Psoas muscle (tissue), 7 donors: ENCODE measurements at regions not wholly inside any gene's neighbourhood (a gene's known extent, or its start where the extent isn't known, plus 50 kb on each side); places are given as distances from the start of the nearest gene placed in this dataset.

Experiments
- ATAC-seq, 4 donors: fragments of 200-7000 bp; cut with Tn5 transposase; one replicate each; pipeline ENCODE4 v1.9.1; 2020; ENCODE audit warnings: moderate library complexity in 3 of 4, mild to moderate bottlenecking in 2 of 4
- DNase-seq, 2 donors: peaks; one replicate each; pipeline ENCODE4 v3.0.0-alpha.2; 2020
- H3K27ac ChIP-seq: fragments of 200-600 bp; one replicate; pipeline ENCODE4 v1.8.0; 2022
- H3K27me3 ChIP-seq, 3 donors: fragments of 200-600 bp in 1 of 3; one replicate each; pipeline versions ENCODE4 v1.6.1 to v1.8.0; 2013 to 2022; ENCODE audit warnings: low read length in 2 of 3, mild to moderate bottlenecking in 2 of 3, moderate library complexity in 1 of 3; ENCODE audit not compliant: insufficient read depth in 3 of 3
- H3K36me3 ChIP-seq, 2 donors: fragments of 200-600 bp in 1 of 2; one replicate each; pipeline versions ENCODE4 v1.6.1 to v1.8.0; 2013 to 2022; ENCODE audit warnings: low read depth in 1 of 2, mild to moderate bottlenecking in 1 of 2, moderate library complexity in 1 of 2; ENCODE audit not compliant: insufficient read depth in 1 of 2
- H3K4me1 ChIP-seq: fragments of 200-600 bp; one replicate; pipeline ENCODE4 v1.8.0; 2022
- H3K4me3 ChIP-seq: fragments of 200-600 bp; one replicate; pipeline ENCODE4 v1.8.0; 2022; ENCODE audit warnings: mild to moderate bottlenecking
- H3K9me3 ChIP-seq: fragments of 200-600 bp; one replicate; pipeline ENCODE4 v1.8.0; 2022
- CTCF ChIP-seq: fragments of 200-600 bp; IDR thresholded peaks from one replicate; pipeline ENCODE4 v1.8.0; 2022; ENCODE audit warnings: antibody characterized with exemption
- WGBS, 3 donors: extraction: QIAGEN DNeasy Blood & Tissue Kit; methylation state at CpG; one replicate each; pipeline versions ENCODE4 v1.1.6 to v1.1.7; 2013; 5-methylcytosine and 5-hydroxymethylcytosine counted together
- intact Hi-C, 2 donors: fragments of 100-400 bp; cut with DNase I; formaldehyde crosslinking; loops; one replicate each; pipeline versions ENCODE4 v1.11.0 to v1.14.2; 2022
- donor health status: healthy with polysubstance abuse.
- donor health status: DM: no; HTN: no; CAD: no; lungs with moderate emphysema.
- donor health status: Bipolar disorder and iron deficiency.
- donor health status: healthy.
- donor health status: DM: yes; HTN: yes; CAD: no.
- donor health status: DM: no; HTN: no; CAD: no.
- donor health status: DM: yes; HTN: yes; CAD: no.

GRCh38 chr11:80944758-80945157 lies 1503.9 kb upstream of the TENM4 start:
- WGBS, 3 donors = 52 to 68% (median 67%) methylated on average over 1 of the region's 1 CpG
- intact Hi-C loops = no loop called here
- DNase-seq (no peak), ATAC-seq (no peak)
- Histone ChIP-seq H3K27me3 (no peaks in the 10 kb centered on the region), H3K36me3 (no peaks in the 10 kb centered on the region), H3K27ac (no peak overlapping the region), H3K4me3 (no peak overlapping the region), H3K9me3 (no peaks in the 10 kb centered on the region), H3K4me1 (no peaks in the 10 kb centered on the region)
- no peak for TF ChIP-seq CTCF

GRCh38 chr11:80943226-80943625 lies 1502.4 kb upstream of the TENM4 start:
- H3K27me3 ChIP-seq = no peaks in the 10 kb centered on the region
- intact Hi-C loops = no loop called here

GRCh38 chr11:80937842-80938241 lies 1497.0 kb upstream of the TENM4 start:
- no peak for TF ChIP-seq CTCF
- Histone ChIP-seq H3K27ac (no peak overlapping the region), H3K36me3 (no peaks in the 10 kb centered on the region), H3K4me1 (no peaks in the 10 kb centered on the region), H3K27me3 (no peaks in the 10 kb centered on the region), H3K9me3 (no peaks in the 10 kb centered on the region), H3K4me3 (no peak overlapping the region)
- DNase-seq (no peak), ATAC-seq (no peak)
- WGBS, 3 donors = 86 to 89% (median 86%) methylated on average over 3 of the region's 3 CpGs
- intact Hi-C loops = no loop called here

More at GRCh38 chr11:80943226-80943625, 1502.4 kb upstream of the TENM4 start:
- Histone ChIP-seq H3K4me3 (no peak overlapping the region), H3K27ac (no peak overlapping the region), H3K4me1 (no peaks in the 10 kb centered on the region), H3K36me3 (no peaks in the 10 kb centered on the region), H3K9me3 (no peaks in the 10 kb centered on the region)
- no peak for DNase-seq
- ATAC-seq = no peak
- no peak for TF ChIP-seq CTCF

- H3K4me3 ChIP-seq = no peak overlapping the region
- TF ChIP-seq CTCF = no peak
- H3K36me3 ChIP-seq = no peaks in the 10 kb centered on the region
- intact Hi-C loops = no loop called here
- DNase-seq = no peak
- no peaks in the 10 kb centered on the region for H3K9me3 ChIP-seq
- ATAC-seq = no peak
- H3K4me1 ChIP-seq = no peaks in the 10 kb centered on the region
- H3K27ac ChIP-seq = no peak overlapping the region
- H3K27me3 ChIP-seq = no peaks in the 10 kb centered on the region
- 88 to 92% (median 91%) methylated on average over 4 of the region's 4 CpGs for WGBS, 3 donors
Measured at GRCh38 chr11:80930038-80930437, 1489.2 kb upstream of the TENM4 start.

GRCh38 chr11:80929031-80929805 lies 1488.4 kb upstream of the TENM4 start:
- no peak for TF ChIP-seq CTCF
- 94 to 97% (median 95%) methylated on average over 1 of the region's 1 CpG for WGBS, 3 donors

More at GRCh38 chr11:80929031-80929805, 1488.4 kb upstream of the TENM4 start:
- Histone ChIP-seq H3K36me3 (no peaks in the 10 kb centered on the region), H3K27me3 (no peaks in the 10 kb centered on the region), H3K27ac (no peak overlapping the region), H3K4me3 (no peak overlapping the region), H3K9me3 (no peaks in the 10 kb centered on the region), H3K4me1 (no peaks in the 10 kb centered on the region)
- DNase-seq (no peak), ATAC-seq (no peak)
- intact Hi-C loops = no loop called here
